ENCODE measurements at regions not wholly inside any gene's neighbourhood (a gene's known extent, or its start where the extent isn't known, plus 50 kb on each side); places are given as distances from the start of the nearest gene placed in this dataset.
A peak's percentile ranks its signal among the peaks of the same experiment; 100 is the strongest.
"Not testable (repeated sequence)": the region's sequence is repeated elsewhere in the genome, so short reads cannot be mapped to it uniquely, and the experiment has no call there.

DNA sequence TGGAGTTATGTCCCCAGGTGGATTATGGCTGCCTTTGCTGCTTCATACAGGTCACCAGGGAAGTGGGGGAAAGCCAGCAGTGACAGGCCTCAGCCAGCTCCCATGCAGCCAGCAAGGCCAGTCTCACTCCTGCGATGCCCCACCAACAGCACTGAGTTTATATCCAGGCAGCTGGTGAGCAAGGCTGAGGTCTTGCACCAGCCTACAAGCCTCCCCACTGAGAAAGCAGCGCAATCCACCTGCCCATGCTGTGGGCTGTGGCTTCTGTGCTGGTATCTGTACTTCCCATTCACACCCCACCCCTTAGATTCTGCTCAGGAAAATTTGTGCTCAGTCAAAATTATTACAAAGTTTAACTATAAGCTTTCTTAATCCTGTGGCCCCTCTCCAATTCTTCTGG lies 153.5 kb downstream of the HHIP start:
- no peak for DNase-seq (ENCODE audit: low spot score)

DNA sequence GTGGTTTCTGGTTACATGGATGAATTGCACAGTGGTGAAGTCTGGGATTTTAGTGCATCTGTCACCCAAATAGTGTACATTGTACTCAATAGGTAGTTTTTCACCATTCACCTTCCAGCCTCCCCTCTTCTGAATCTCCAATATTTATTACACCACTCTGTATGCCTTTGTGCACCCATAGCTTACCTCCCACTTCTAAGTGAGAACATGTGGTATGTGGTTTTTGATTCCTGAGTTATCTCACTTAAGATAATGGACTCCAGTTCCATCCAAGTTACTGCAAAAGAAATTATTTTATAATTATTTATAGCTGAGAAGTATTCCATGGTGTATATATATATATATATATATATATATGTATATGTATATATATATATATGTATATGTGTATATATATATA lies 155.8 kb downstream of the HHIP start:
- DNase-seq (ENCODE audit: low spot score), result no peak

DNA sequence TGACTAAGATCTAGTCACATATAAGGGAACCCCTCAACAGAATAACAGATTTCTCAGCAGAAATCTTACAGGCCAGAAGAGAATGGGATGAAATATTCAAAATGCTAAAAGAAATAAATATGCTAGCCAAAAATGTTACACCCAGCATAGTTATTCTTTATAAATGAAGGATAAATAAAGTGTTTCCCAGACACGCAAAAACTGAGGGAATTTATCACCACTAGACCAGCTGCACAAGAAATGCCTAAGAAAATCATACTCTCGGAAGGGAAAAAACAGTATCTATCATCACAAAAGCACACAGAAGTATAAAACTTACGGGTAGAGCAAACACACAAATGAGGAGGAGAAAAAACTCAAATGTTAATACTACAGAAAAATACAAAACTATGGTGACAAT lies 162.1 kb downstream of the HHIP start:
- DNase-seq (ENCODE audit: low spot score), result no peak

DNA sequence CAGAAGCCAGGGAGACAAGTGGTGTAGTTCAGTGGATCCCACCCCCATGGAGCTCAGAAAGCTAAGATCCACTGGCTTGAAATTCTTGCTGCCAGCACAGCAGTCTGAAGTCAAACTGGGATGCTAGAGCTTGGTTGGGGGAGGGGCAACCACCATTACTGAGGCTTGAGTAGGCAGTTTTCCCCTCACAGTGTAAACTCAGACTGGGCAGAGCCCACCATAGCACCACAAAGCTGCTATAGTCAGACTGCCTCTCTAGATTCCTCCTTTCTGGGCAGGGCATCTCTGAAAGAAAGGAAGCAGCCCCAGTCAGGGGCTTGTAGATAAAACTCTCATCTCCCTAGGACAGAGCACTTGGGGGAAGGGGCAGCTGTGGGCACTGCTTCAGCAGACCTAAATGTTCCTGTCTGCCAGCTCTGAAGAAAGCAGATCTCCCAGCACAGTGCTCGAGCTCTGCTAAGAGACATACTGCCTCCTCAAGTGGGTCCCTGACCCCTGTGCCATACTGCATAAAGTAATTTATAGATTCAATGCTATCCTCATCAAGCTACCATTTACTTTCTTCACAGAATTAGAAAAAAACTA lies 163.2 kb downstream of the HHIP start:
- DNase-seq (ENCODE audit: low spot score), result no peak

GRCh38 chr4:144816668-144817067 lies 170.7 kb downstream of the HHIP start:
- DNase-seq (ENCODE audit: low spot score), result no peak

GRCh38 chr4:144817081-144817480 lies 171.1 kb downstream of the HHIP start:
- DNase-seq (ENCODE audit: low spot score), result no peak

GRCh38 chr4:144818136-144818535 lies 172.2 kb downstream of the HHIP start:
- DNase-seq (ENCODE audit: low spot score), result no peak

DNA sequence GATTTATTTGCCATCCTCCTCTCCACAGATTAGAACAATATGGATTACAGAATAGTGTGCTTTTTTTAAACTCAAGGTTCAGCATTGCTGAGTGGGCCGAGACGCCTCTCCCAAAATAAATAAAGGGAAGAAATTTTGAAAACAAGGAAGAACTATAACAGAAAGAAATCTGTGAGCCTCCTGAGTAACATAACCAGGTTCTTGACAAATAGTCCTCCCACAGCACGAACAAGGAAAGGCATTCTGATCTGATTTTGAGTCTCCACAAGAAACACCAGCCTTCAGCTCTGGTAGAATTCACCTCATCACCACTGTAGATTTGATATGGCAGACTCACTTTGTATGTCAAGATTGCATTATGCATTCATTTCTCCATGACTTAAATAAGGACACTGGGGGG lies 173.6 kb downstream of the HHIP start:
- DNase-seq (ENCODE audit: low spot score), result no peak

GRCh38 chr4:144820011-144820727 lies 174.2 kb downstream of the HHIP start:
- peak; percentile 38 for DNase-seq (ENCODE audit: low spot score)

- DNase-seq (ENCODE audit: low spot score), result no peak
Measured at GRCh38 chr4:144820728-144821085, 174.8 kb downstream of the HHIP start.

- no peak for DNase-seq (ENCODE audit: low spot score)
Measured at GRCh38 chr4:144831971-144832370, 186.0 kb downstream of the HHIP start.

DNA sequence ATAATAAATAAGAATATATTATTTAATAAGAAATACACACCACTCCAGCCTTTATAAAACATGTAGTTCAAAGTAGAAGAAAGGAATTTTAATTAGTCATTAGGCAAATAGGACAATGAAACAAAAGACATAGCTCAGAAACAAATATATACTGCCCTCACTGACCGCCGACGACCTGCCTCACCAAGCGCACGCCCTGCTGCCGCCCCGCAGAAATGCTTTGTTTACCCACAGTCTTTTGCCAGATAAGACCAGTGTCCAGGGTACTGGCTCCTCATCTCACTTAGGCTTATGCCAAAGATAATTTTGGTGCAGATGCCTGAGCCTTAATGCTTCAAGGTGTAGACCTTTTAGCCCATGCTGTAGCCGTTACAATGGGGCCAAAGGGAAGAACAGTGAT lies 199.5 kb downstream of the HHIP start:
- DNase-seq (ENCODE audit: low spot score), result no peak

DNA sequence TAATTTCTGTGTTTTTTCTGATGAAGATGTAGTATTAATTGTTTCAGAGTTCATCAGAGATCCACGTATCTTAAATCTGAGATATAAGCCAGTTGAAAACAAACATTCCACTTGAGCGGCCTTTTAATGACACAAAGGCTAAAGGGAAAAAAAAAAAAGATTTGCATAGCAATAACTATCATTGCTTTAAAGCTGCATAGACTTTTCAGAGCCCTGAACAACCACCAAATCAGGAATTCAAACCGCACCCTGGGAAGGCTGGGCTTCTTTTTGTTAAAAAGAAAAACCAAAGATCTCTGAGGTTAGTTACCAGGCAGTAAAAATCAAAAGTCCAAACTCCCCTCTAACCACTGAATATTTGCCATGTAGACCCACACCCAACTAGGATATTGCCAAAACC lies 206.0 kb downstream of the HHIP start:
- DNase-seq (ENCODE audit: low spot score), result no peak

GRCh38 chr4:144861471-144861870 lies 215.5 kb downstream of the HHIP start:
- DNase-seq (ENCODE audit: low spot score), result no peak

DNA sequence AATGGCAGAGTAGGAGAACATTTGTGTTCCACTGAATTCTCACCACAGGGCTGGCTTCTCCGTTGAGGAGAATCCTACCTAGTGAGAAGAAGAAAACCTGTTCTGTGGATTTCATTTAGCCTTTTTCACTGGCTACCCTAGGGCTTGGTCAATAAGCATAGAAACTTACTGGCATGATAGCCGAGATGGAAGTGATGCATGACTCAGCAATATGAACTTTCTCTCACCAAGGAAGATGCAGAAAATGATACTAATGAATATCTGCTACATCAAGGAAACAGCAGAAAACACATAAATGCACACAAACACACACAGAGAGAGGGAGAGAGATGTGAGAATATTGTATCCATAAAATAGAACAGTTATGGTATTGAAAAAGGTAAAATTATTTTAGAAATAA lies 216.3 kb downstream of the HHIP start:
- no peak for DNase-seq (ENCODE audit: low spot score)

DNA sequence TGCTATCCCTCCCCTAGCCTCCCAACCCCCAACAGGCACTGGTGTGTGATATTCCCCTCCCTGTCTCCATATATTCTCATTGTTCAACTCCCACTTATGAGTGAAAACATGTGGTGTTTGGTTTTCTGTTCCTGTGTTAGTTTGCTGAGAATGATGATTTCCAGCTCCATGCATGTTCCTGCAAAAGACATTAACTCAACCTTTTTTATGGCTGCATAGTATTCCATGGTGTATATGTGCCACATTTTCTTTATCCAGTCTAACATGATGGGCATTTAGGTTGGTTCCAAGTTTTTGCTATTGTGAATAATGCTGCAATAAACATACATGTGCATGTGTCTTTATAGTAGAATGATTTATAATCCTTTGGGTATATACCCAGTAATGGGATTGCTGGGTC lies 218.9 kb downstream of the HHIP start:
- DNase-seq (ENCODE audit: low spot score), result not testable (repeated sequence)

- no peak for DNase-seq (ENCODE audit: low spot score)
Measured at GRCh38 chr4:144868309-144868708, 222.4 kb downstream of the HHIP start.

DNA sequence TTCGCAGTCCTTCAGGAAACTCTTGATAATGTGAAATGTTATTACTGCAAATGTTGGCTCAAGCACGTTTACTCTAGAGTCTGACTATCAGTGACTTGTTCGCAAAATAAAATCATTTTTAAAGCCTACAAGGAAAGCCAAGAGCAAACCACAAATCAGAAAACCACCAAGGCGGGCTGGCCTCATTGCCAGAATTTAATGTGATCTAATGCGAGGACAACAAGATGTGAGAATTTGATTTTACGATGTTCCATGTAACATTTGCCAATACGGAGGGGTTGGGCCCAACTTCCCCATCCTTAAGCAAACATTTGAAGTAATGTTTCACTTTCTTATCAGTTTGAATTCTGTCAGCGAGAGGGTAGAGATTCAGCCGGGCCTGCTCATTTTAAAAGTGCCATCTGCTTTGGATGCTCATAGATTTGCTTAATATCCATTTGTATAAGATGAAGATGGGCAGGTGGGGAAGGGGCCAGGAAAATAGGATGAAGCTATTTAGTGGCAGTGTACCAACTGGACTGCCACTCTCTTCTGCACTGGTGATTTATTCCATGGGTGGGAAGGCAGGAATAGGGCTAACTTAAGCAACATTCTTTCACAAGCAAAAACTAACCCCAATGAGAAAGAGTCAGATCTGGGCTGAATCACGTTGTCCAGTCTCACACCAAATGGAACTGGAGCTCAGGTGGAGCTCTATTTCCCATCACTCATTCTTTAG lies 225.3 kb downstream of the ANAPC10 start:
- no peak for DNase-seq (ENCODE audit: low spot score)

GRCh38 chr4:144873226-144873990 lies 224.6 kb downstream of the ANAPC10 start:
- DNase-seq (ENCODE audit: low spot score), result no peak

GRCh38 chr4:144894573-144894972 lies 203.4 kb downstream of the ANAPC10 start:
- no peak for DNase-seq (ENCODE audit: low spot score)

DNA sequence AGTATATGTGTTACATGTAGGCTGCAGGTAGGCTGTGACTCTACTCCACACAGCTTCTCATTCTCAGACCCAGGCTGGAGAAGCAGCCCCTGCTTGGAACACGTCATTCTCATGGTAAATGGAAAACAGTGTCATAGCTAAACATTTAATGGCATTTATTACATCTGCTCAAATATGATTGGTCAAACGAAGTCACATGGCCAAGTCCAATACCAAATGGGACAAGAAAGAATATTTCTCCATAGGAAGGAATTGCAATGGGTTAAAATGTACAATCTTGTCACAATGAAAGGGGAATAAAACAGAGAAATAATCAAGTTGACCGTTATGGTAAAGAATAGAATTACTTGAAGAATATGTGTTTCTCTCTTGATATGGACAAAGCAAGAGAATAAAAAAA lies 198.6 kb downstream of the ANAPC10 start:
- no peak for DNase-seq (ENCODE audit: low spot score)

DNA sequence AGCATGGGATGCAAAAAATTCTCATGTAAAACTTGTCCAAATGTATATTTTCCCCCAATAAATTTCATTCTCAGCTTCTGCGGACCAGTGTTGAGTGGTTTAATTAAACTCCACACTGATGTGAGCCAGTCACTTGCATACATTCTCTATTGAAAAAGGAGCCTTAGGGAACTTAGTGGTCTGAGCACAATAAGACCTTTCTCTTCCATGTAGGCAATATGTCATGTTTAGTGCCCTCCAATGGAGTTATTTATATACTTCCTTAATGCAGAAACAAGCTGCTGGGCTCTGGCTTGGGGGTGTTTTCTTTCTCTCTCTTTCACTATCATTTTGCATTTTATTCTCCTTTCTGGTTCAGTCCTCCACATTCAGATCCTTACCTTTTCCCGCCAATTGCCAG lies 196.9 kb downstream of the ANAPC10 start:
- DNase-seq (ENCODE audit: low spot score), result no peak

- no peak for DNase-seq (ENCODE audit: low spot score)
Measured at GRCh38 chr4:144902614-144903013, 195.4 kb downstream of the ANAPC10 start.
